Central memory CD8-positive, alpha-beta T cell (primary cell): ENCODE measurements at regions not wholly inside any gene's neighbourhood (a gene's known extent, or its start where the extent isn't known, plus 50 kb on each side); places are given as distances from the start of the nearest gene placed in this dataset.
A peak's percentile ranks its signal among the peaks of the same experiment; 100 is the strongest.

Source experiments
- ATAC-seq: fragments of 150-1000 bp; cut with Tn5 transposase; replicated peaks from 2 replicates; pipeline ENCODE4 v1.10.0; 2022; ENCODE audit warnings: mild to moderate bottlenecking, moderate FRiP score, moderate number of reproducible peaks; ENCODE audit not compliant: poor library complexity, severe bottlenecking; ENCODE audit errors: extremely low read depth
- DNase-seq, 2 donors: peaks; one replicate each; pipeline ENCODE4 v3.0.0; 2021; ENCODE audit warnings: low spot score in 2 of 2
- H3K27ac Mint-ChIP-seq: one replicate; pipeline ENCODE4 v1.8.0; 2022; ENCODE audit warnings: low read depth, mild to moderate bottlenecking, moderate library complexity, mixed read lengths
- H3K27me3 Mint-ChIP-seq: one replicate; pipeline ENCODE4 v1.8.0; 2022; ENCODE audit warnings: mixed read lengths
- H3K36me3 Mint-ChIP-seq: one replicate; pipeline ENCODE4 v1.8.0; 2022; ENCODE audit warnings: mild to moderate bottlenecking, moderate library complexity, mixed read lengths; ENCODE audit not compliant: insufficient read depth
- H3K4me1 Mint-ChIP-seq: one replicate; pipeline ENCODE4 v1.8.0; 2022; ENCODE audit warnings: mixed read lengths
- H3K4me3 Mint-ChIP-seq: one replicate; pipeline ENCODE4 v1.8.0; 2022; ENCODE audit warnings: mild to moderate bottlenecking, moderate library complexity, mixed read lengths
- H3K9me3 Mint-ChIP-seq: one replicate; pipeline ENCODE4 v1.8.0; 2022; ENCODE audit warnings: mixed read lengths

GRCh38 chr10:129090618-129091366, 376.2 kb upstream of the MGMT start:
- ATAC-seq (no peak), DNase-seq (no peak)
- Mint-ChIP-seq H3K4me1 (no peaks in the 10 kb centered on the region), H3K27ac (no peak overlapping the region), H3K36me3 (no peaks in the 10 kb centered on the region), H3K9me3 (no peaks in the 10 kb centered on the region), H3K4me3 (no peak overlapping the region), H3K27me3 (no peaks in the 10 kb centered on the region)

GRCh38 chr10:129093641-129094040, 373.4 kb upstream of the MGMT start:
- ATAC-seq = no peak
- Mint-ChIP-seq H3K27ac (no peak overlapping the region), H3K36me3 (no peaks in the 10 kb centered on the region), H3K4me1 (no peaks in the 10 kb centered on the region), H3K27me3 (no peaks in the 10 kb centered on the region), H3K9me3 (no peaks in the 10 kb centered on the region), H3K4me3 (no peak overlapping the region)
- no peak for DNase-seq

GRCh38 chr10:129094233-129094632, 372.8 kb upstream of the MGMT start:
- Mint-ChIP-seq H3K9me3 (no peaks in the 10 kb centered on the region), H3K4me3 (no peak overlapping the region)

GRCh38 chr10:129094861-129095260, 372.2 kb upstream of the MGMT start:
- no peak for DNase-seq
- ATAC-seq = no peak
- H3K27me3 Mint-ChIP-seq = no peaks in the 10 kb centered on the region
- no peak overlapping the region for H3K27ac Mint-ChIP-seq
- no peaks in the 10 kb centered on the region for H3K9me3 Mint-ChIP-seq
- no peaks in the 10 kb centered on the region for H3K4me1 Mint-ChIP-seq
- H3K4me3 Mint-ChIP-seq = no peak overlapping the region
- H3K36me3 Mint-ChIP-seq = no peaks in the 10 kb centered on the region

More at GRCh38 chr10:129094233-129094632, 372.8 kb upstream of the MGMT start:
- DNase-seq (no peak), ATAC-seq (no peak)
- no peaks in the 10 kb centered on the region for H3K27me3 Mint-ChIP-seq
- H3K27ac Mint-ChIP-seq = no peak overlapping the region
- H3K4me1 Mint-ChIP-seq = no peaks in the 10 kb centered on the region
- H3K36me3 Mint-ChIP-seq = no peaks in the 10 kb centered on the region

- Mint-ChIP-seq H3K27ac (no peak overlapping the region), H3K27me3 (no peaks in the 10 kb centered on the region), H3K4me1 (no peaks in the 10 kb centered on the region), H3K4me3 (no peak overlapping the region), H3K9me3 (no peaks in the 10 kb centered on the region), H3K36me3 (no peaks in the 10 kb centered on the region)
- DNase-seq (no peak), ATAC-seq (no peak)
Measured at GRCh38 chr10:129095680-129096064, 371.4 kb upstream of the MGMT start.

GRCh38 chr10:129096065-129096984, 370.7 kb upstream of the MGMT start:
- Mint-ChIP-seq H3K4me1 (no peaks in the 10 kb centered on the region), H3K4me3 (no peak overlapping the region), H3K27me3 (no peaks in the 10 kb centered on the region), H3K9me3 (no peaks in the 10 kb centered on the region), H3K36me3 (no peaks in the 10 kb centered on the region), H3K27ac (no peak overlapping the region)
- ATAC-seq = no peak
- DNase-seq = no peak

GRCh38 chr10:129097776-129098330, 369.2 kb upstream of the MGMT start:
- Mint-ChIP-seq H3K27ac (no peak overlapping the region), H3K4me1 (no peaks in the 10 kb centered on the region), H3K36me3 (no peaks in the 10 kb centered on the region), H3K4me3 (no peak overlapping the region), H3K9me3 (no peaks in the 10 kb centered on the region), H3K27me3 (no peaks in the 10 kb centered on the region)
- ATAC-seq = no peak
- no peak for DNase-seq

GRCh38 chr10:129098517-129098916, 368.5 kb upstream of the MGMT start:
- no peak for ATAC-seq
- Mint-ChIP-seq H3K4me3 (no peak overlapping the region), H3K27ac (no peak overlapping the region), H3K36me3 (no peaks in the 10 kb centered on the region), H3K4me1 (no peaks in the 10 kb centered on the region), H3K9me3 (no peaks in the 10 kb centered on the region), H3K27me3 (no peaks in the 10 kb centered on the region)
- no peak for DNase-seq

GRCh38 chr10:129099486-129099885, 367.6 kb upstream of the MGMT start:
- ATAC-seq = no peak
- Mint-ChIP-seq H3K4me1 (no peaks in the 10 kb centered on the region), H3K27me3 (no peaks in the 10 kb centered on the region), H3K4me3 (no peak overlapping the region), H3K27ac (no peak overlapping the region), H3K9me3 (no peaks in the 10 kb centered on the region), H3K36me3 (no peaks in the 10 kb centered on the region)
- DNase-seq = no peak

- Mint-ChIP-seq H3K36me3 (no peaks in the 10 kb centered on the region), H3K9me3 (no peaks in the 10 kb centered on the region), H3K27ac (no peak overlapping the region), H3K27me3 (no peaks in the 10 kb centered on the region), H3K4me3 (no peak overlapping the region), H3K4me1 (no peaks in the 10 kb centered on the region)
- DNase-seq (peak in 1 of 2 donors; percentile 6), ATAC-seq (no peak)
Measured at GRCh38 chr10:129099992-129100391, 367.0 kb upstream of the MGMT start.

GRCh38 chr10:129101232-129101980, 365.6 kb upstream of the MGMT start:
- Mint-ChIP-seq H3K36me3 (no peaks in the 10 kb centered on the region), H3K27ac (no peak overlapping the region), H3K9me3 (no peaks in the 10 kb centered on the region), H3K4me1 (no peaks in the 10 kb centered on the region), H3K27me3 (peaks cover 10% of the 10 kb centered on the region), H3K4me3 (no peak overlapping the region)
- ATAC-seq = no peak
- peak in 1 of 2 donors; percentile 4 for DNase-seq

GRCh38 chr10:129102906-129103693, 363.9 kb upstream of the MGMT start:
- H3K27me3 Mint-ChIP-seq = peaks cover 26% of the 10 kb centered on the region
- ATAC-seq = no peak
- no peak for DNase-seq
- H3K4me3 Mint-ChIP-seq = no peak overlapping the region
- no peak overlapping the region for H3K27ac Mint-ChIP-seq
- no peaks in the 10 kb centered on the region for H3K9me3 Mint-ChIP-seq
- no peaks in the 10 kb centered on the region for H3K36me3 Mint-ChIP-seq
- no peaks in the 10 kb centered on the region for H3K4me1 Mint-ChIP-seq
